Erythroblast (primary cell): ENCODE measurements at regions not wholly inside any gene's neighbourhood (a gene's known extent, or its start where the extent isn't known, plus 50 kb on each side); places are given as distances from the start of the nearest gene placed in this dataset.

Experiments
- DNase-seq, 2 experiments: peaks; one replicate each; lab custom pipeline; 2025; lab: John Stamatoyannopoulos, UW
- GATA1 ChIP-seq: IDR thresholded peaks from 2 replicates; pipeline ENCODE4 v1.6.1; 2011; ENCODE audit warnings: low read depth, mild to moderate bottlenecking, control low read depth, low read length, moderate library complexity
- POLR2A ChIP-seq: IDR thresholded peaks from 2 replicates; pipeline ENCODE4 v1.6.1; 2011; ENCODE audit warnings: mild to moderate bottlenecking, low read length

GRCh38 chr2:128752691-128753263, 434.1 kb upstream of the HS6ST1 start:
- TF ChIP-seq POLR2A (no peak), GATA1 (no peak)
- DNase-seq = no peak

GRCh38 chr2:128753321-128753720, 434.7 kb upstream of the HS6ST1 start:
- DNase-seq = no peak

GRCh38 chr2:128753800-128754199, 435.1 kb upstream of the HS6ST1 start:
- no peak for DNase-seq
- TF ChIP-seq POLR2A (no peak), GATA1 (no peak)

More at GRCh38 chr2:128753321-128753720, 434.7 kb upstream of the HS6ST1 start:
- no peak for TF ChIP-seq GATA1
- no peak for TF ChIP-seq POLR2A

- no peak for DNase-seq
- TF ChIP-seq POLR2A (no peak), GATA1 (no peak)
Observed at GRCh38 chr2:128754246-128754724, 435.6 kb upstream of the HS6ST1 start.

DNA sequence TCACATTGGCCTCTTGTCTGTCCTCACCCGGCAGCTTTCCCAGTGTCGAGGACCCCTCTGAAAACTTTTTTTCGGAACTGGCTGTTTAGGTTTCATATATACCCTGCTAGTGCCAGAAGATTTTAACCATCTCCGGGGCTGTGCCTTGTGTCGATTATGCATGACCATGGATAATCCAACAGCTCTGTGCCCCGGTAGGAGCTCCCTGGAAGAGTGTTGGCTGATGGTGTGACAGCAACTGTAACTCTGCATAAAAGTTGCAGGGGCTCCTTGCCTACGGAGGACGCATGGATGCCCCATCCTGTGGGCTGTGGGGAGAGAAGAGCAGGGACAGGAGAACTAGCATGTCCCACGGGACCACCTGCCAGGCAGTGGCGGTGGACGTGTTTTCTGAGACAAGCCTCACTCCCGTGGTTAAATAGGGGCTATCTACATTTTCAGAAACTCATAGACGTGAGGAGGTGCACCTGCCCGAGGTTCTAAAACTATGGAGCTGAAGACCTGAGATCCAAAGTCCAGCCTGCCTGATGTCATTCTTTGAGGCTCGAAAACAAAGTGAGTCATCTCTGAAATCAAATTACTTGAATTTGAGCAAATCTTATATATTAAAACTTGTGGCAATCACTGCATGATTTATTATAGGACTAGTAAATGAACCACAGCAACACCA, 437.2 kb upstream of the HS6ST1 start:
- TF ChIP-seq GATA1 (no peak), POLR2A (no peak)
- DNase-seq = no peak

DNA sequence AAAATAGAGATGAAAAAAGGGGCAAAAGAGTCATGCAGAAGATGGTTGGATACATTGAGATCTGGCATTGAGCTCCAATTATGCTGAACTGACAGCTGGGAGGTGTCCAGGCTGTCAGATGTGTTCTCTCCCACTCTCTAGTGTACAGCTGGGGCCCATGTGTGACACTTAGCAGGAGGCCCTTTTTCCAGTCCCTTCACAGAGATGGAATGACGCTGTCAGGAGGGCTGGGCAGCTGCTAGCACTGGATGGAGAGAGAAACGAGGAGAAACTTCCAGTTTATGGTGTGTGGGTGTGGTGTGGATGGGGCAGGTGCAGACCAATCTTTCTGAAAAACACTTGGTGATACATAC, 437.7 kb upstream of the HS6ST1 start:
- TF ChIP-seq GATA1 = no peak
- no peak for TF ChIP-seq POLR2A
- no peak for DNase-seq

- no peak for DNase-seq
- TF ChIP-seq GATA1 = no peak
- TF ChIP-seq POLR2A = no peak
Observed at GRCh38 chr2:128765811-128766210, 447.1 kb upstream of the HS6ST1 start.

GRCh38 chr2:128768041-128768440, 449.4 kb upstream of the HS6ST1 start:
- no peak for DNase-seq

GRCh38 chr2:128769457-128770142, 450.9 kb upstream of the HS6ST1 start:
- no peak for TF ChIP-seq POLR2A
- TF ChIP-seq GATA1 = no peak
- DNase-seq = no peak

More at GRCh38 chr2:128768041-128768440, 449.4 kb upstream of the HS6ST1 start:
- TF ChIP-seq POLR2A (no peak), GATA1 (no peak)

- DNase-seq = no peak
- TF ChIP-seq GATA1 (no peak), POLR2A (no peak)
Observed at GRCh38 chr2:128770143-128771085, 451.7 kb upstream of the HS6ST1 start.

- no peak for DNase-seq
- TF ChIP-seq GATA1 (no peak), POLR2A (no peak)
Observed at GRCh38 chr2:128771401-128771800, 452.7 kb upstream of the HS6ST1 start.

GRCh38 chr2:128772671-128773070, 454.0 kb upstream of the HS6ST1 start:
- TF ChIP-seq POLR2A (no peak), GATA1 (no peak)
- DNase-seq = no peak

GRCh38 chr2:128773641-128774319, 455.1 kb upstream of the HS6ST1 start:
- TF ChIP-seq GATA1 = no peak
- TF ChIP-seq POLR2A = no peak
- no peak for DNase-seq
